HepG2 (cell line): ENCODE measurements at regions not wholly inside any gene's neighbourhood (a gene's known extent, or its start where the extent isn't known, plus 50 kb on each side); places are given as distances from the start of the nearest gene placed in this dataset.

ENCODE experiments used
- ATAC-seq: fragments of 200-7000 bp; cut with Tn5 transposase; 3 replicates; pipeline ENCODE4 v1.9.1; 2020; ENCODE audit warnings: mild to moderate bottlenecking, moderate library complexity
- BruUV-seq: library from RNA; stranded (reverse); fragments of 400-500 nt; replicated peaks from 2 replicates; lab custom pipeline; 2021; lab: Mats Ljungman, UMichigan
- CTCF ChIA-PET: fragments of 300-600 bp; formaldehyde crosslinking; extraction: SDS; loops from one replicate; lab custom pipeline; 2021; ENCODE audit warnings: low total read pairs, inconsistent platforms, low intra/inter-chr PET ratio; lab: Yijun Ruan, JAX
- POLR2A ChIA-PET: fragments of 350-600 bp; sonication (Branson Sonifier 250); formaldehyde crosslinking; loops from one replicate; lab custom pipeline; 2020; ENCODE audit warnings: antibody characterized with exemption, inconsistent platforms; lab: Yijun Ruan, JAX
- DNase-seq: peaks from one replicate; pipeline ENCODE4 v3.0.0-alpha.2; 2015; ENCODE audit warnings: low spot score
- FAIRE-seq: peaks from 3 replicates; lab custom pipeline; 2011; peaks lifted over from hg19 to GRCh38; lab: Jason Lieb, UNC
- H2AFZ ChIP-seq: one replicate; pipeline ENCODE4 v1.6.1; 2011; ENCODE audit warnings: low read length, inconsistent platforms
- H3K27ac ChIP-seq: fragments of 300-600 bp; 3 replicates; pipeline ENCODE4 v1.8.0; 2011; ENCODE audit warnings: mixed run types, mild to moderate bottlenecking, mixed read lengths, low read length, inconsistent platforms; ENCODE audit not compliant: insufficient read depth; ENCODE audit errors: extremely low read length
- H3K27me3 ChIP-seq, 2 experiments: fragments of 200-600 bp in 1 of 2; 2 replicates in 1 of 2; 3 replicates in 1 of 2; pipeline versions ENCODE4 v1.6.0 to v1.8.0; 2011; ENCODE audit warnings: low read length in 2 of 2, mild to moderate bottlenecking in 2 of 2, moderate library complexity in 2 of 2, inconsistent platforms in 1 of 2; ENCODE audit not compliant: insufficient read depth in 2 of 2, control insufficient read depth in 1 of 2
- H3K36me3 ChIP-seq, 2 experiments: fragments of 200-600 bp in 1 of 2; replicated peaks in 1 of 2; 2 replicates in 1 of 2; 3 replicates in 1 of 2; pipeline versions ENCODE4 v1.5.1 to v1.8.0; 2011; ENCODE audit warnings: low read length in 2 of 2, inconsistent platforms in 1 of 2; ENCODE audit not compliant: insufficient read depth in 2 of 2, control insufficient read depth in 1 of 2
- H3K4me1 ChIP-seq: 2 replicates; pipeline ENCODE4 v1.5.1; 2012; ENCODE audit warnings: low read length, inconsistent platforms; ENCODE audit not compliant: insufficient read depth
- H3K4me2 ChIP-seq: 2 replicates; pipeline ENCODE4 v1.6.0; 2011; ENCODE audit warnings: low read depth, low read length, inconsistent platforms
- H3K4me3 ChIP-seq, 3 experiments: fragments of 200-600 bp in 1 of 3; sonication (generic), shearing (Covaris generic) in 1 of 3; replicated peaks in 1 of 3; 2 replicates each; pipeline ENCODE4 v1.5.1; 2011 to 2016; ENCODE audit warnings: low read length in 3 of 3, inconsistent platforms in 2 of 3, low read depth in 2 of 3, mild to moderate bottlenecking in 2 of 3, control low read depth in 1 of 3, mixed read lengths in 1 of 3; ENCODE audit not compliant: insufficient read depth in 1 of 3
- H3K79me2 ChIP-seq: one replicate; pipeline ENCODE4 v1.6.1; 2011; ENCODE audit warnings: low read length, inconsistent platforms; ENCODE audit not compliant: insufficient read depth
- H3K9ac ChIP-seq: 2 replicates; pipeline ENCODE4 v1.6.0; 2011; ENCODE audit warnings: mild to moderate bottlenecking, low read depth, low read length, inconsistent platforms; ENCODE audit not compliant: insufficient read depth
- H3K9me3 ChIP-seq: 2 replicates; pipeline ENCODE4 v1.5.1; 2012; ENCODE audit warnings: mild to moderate bottlenecking, low read length
- H4K20me1 ChIP-seq: 2 replicates; pipeline ENCODE4 v1.6.0; 2011; ENCODE audit warnings: inconsistent platforms, mild to moderate bottlenecking, low read length, moderate library complexity; ENCODE audit not compliant: insufficient read depth
- NFKB2 ChIP-seq: sonication (generic); formaldehyde crosslinking; IDR thresholded peaks from 2 replicates; pipeline ENCODE4 v1.4.0; 2020; ENCODE audit warnings: missing genetic modification reagents, borderline replicate concordance
- TAF1 ChIP-seq: sonication (generic); formaldehyde crosslinking; IDR thresholded peaks from 2 replicates; pipeline ENCODE4 v1.4.0; 2020; ENCODE audit warnings: missing genetic modification reagents
- ZBTB10 ChIP-seq: sonication (generic); formaldehyde crosslinking; IDR thresholded peaks from 2 replicates; pipeline ENCODE4 v1.4.0; 2020; ENCODE audit warnings: missing genetic modification reagents, borderline replicate concordance
- ZFX ChIP-seq: sonication (generic); formaldehyde crosslinking; IDR thresholded peaks from 2 replicates; pipeline ENCODE4 v1.4.0; 2020; ENCODE audit warnings: mild to moderate bottlenecking, low read depth, missing genetic modification reagents, moderate library complexity
- ZGPAT ChIP-seq: IDR thresholded peaks from 2 replicates; pipeline ENCODE4 v1.6.1; 2016; ENCODE audit warnings: mild to moderate bottlenecking
- ZNF280B ChIP-seq: sonication (generic); formaldehyde crosslinking; IDR thresholded peaks from 2 replicates; pipeline ENCODE4 v1.5.0; 2020; ENCODE audit warnings: missing genetic modification reagents, mild to moderate bottlenecking, borderline replicate concordance
- ZNF407 ChIP-seq: sonication (generic); formaldehyde crosslinking; IDR thresholded peaks from one replicate; pipeline ENCODE4 v1.5.1; 2020; ENCODE audit warnings: mild to moderate bottlenecking, missing genetic modification reagents; ENCODE audit errors: not compliant biosample characterization
- ZNF572 ChIP-seq: sonication (generic); formaldehyde crosslinking; IDR thresholded peaks from 2 replicates; pipeline ENCODE4 v1.5.1; 2020; ENCODE audit warnings: mild to moderate bottlenecking, missing genetic modification reagents
- ZNF790 ChIP-seq: sonication (generic); formaldehyde crosslinking; IDR thresholded peaks from 2 replicates; pipeline ENCODE4 v1.8.0; 2022; ENCODE audit warnings: missing genetic modification reagents, mild to moderate bottlenecking, borderline replicate concordance
- WGBS: methylation state at CpG from one replicate; pipeline ENCODE4 v1.1.6; 2017; ENCODE audit warnings: low lambda C conversion rate; 5-methylcytosine and 5-hydroxymethylcytosine counted together
- in situ Hi-C: cut with HindIII; loops from 2 replicates; pipeline ENCODE4 v1.10.0; 2017; ENCODE audit warnings: low pct_unique_long_range_greater_than_20kb; ENCODE audit not compliant: extremely low pct_ligation_motif_present
- intact Hi-C: fragments of 100-400 bp; cut with micrococcal nuclease; formaldehyde crosslinking; loops from one replicate; pipeline ENCODE4 v1.10.0; 2022; ENCODE audit not compliant: unreplicated experiment

- no peak for ATAC-seq
- Histone ChIP-seq H3K79me2 (no peaks in the 10 kb centered on the region), H3K9ac (no peak overlapping the region), H4K20me1 (no peaks in the 10 kb centered on the region), H3K27ac (no peak overlapping the region), H2AFZ (no peak overlapping the region), H3K4me3 (no peak overlapping the region), H3K4me1 (no peaks in the 10 kb centered on the region), H3K36me3 (no peaks in the 10 kb centered on the region), H3K4me2 (no peak overlapping the region), H3K9me3 (no peaks in the 10 kb centered on the region), H3K27me3 (no peaks in the 10 kb centered on the region; a peak in 1 of 5 replicates)
- intact Hi-C loops (no loop called here), in situ Hi-C loops (no loop called here)
- no peak for DNase-seq
- ChIA-PET POLR2A (no interaction called here), CTCF (no interaction called here)
- WGBS: 57% methylated on average over 3 of the region's 5 CpGs
- no peak for FAIRE-seq
- BruUV-seq: no TSS peak
- TF ChIP-seq ZNF407 (CRISPR knock-in tag): no peak
- TF ChIP-seq ZBTB10 (CRISPR knock-in tag): no peak
- no peak for TF ChIP-seq NFKB2
- no peak for TF ChIP-seq ZGPAT (CRISPR knock-in tag)
- no peak for TF ChIP-seq ZNF280B (CRISPR knock-in tag)
- no peak for TF ChIP-seq ZNF572 (CRISPR knock-in tag)
- no peak for TF ChIP-seq ZNF790 (CRISPR knock-in tag)
- no peak for TF ChIP-seq ZFX (CRISPR knock-in tag)
- TF ChIP-seq TAF1 (CRISPR knock-in tag): no peak
These were observed 472.8 kb upstream of the SGCG start for GRCh38 chr13:22707946-22708345.
